Natural killer cell treated with Interleukin-12 subunit alpha and Interleukin-12 subunit beta and Interleukin-15 and Interleukin-18, amount 100 ng/mL, for 72 hours (primary cell): ENCODE measurements at regions not wholly inside any gene's neighbourhood (a gene's known extent, or its start where the extent isn't known, plus 50 kb on each side); places are given as distances from the start of the nearest gene placed in this dataset.
A peak's percentile ranks its signal among the peaks of the same experiment; 100 is the strongest.
"Not testable (repeated sequence)": the region's sequence is repeated elsewhere in the genome, so short reads cannot be mapped to it uniquely, and the experiment has no call there.

Experiments
- ATAC-seq, 2 donors: fragments of 150-1000 bp; cut with Tn5 transposase in 1 of 2; sonication (Bioruptor Pico), chemical (Tn5 transposase) in 1 of 2; 2 replicates each; pipeline ENCODE4 v1.10.0; 2021
- DNase-seq: peaks from one replicate; pipeline ENCODE4 v3.0.0; 2022; ENCODE audit warnings: low spot score
- H3K27ac Mint-ChIP-seq, 2 donors: 1 replicate in 1 of 2; 2 replicates in 1 of 2; pipeline ENCODE4 v1.8.0; 2022; ENCODE audit warnings: mixed read lengths in 2 of 2, mild to moderate bottlenecking in 1 of 2, moderate library complexity in 1 of 2
- H3K27me3 Mint-ChIP-seq, 2 donors: 1 replicate in 1 of 2; 2 replicates in 1 of 2; pipeline ENCODE4 v1.8.0; 2022; ENCODE audit warnings: mixed read lengths in 2 of 2
- H3K36me3 Mint-ChIP-seq: one replicate; pipeline ENCODE4 v1.8.0; 2022; ENCODE audit warnings: mixed read lengths
- H3K4me1 Mint-ChIP-seq, 2 donors: 1 replicate in 1 of 2; 2 replicates in 1 of 2; pipeline ENCODE4 v1.8.0; 2022; ENCODE audit warnings: low read depth in 2 of 2, mixed read lengths in 2 of 2, mild to moderate bottlenecking in 1 of 2
- H3K4me3 Mint-ChIP-seq: one replicate; pipeline ENCODE4 v1.8.0; 2022; ENCODE audit warnings: mixed read lengths
- H3K9me3 Mint-ChIP-seq: 2 replicates; pipeline ENCODE4 v1.8.0; 2022; ENCODE audit warnings: mixed read lengths

DNA sequence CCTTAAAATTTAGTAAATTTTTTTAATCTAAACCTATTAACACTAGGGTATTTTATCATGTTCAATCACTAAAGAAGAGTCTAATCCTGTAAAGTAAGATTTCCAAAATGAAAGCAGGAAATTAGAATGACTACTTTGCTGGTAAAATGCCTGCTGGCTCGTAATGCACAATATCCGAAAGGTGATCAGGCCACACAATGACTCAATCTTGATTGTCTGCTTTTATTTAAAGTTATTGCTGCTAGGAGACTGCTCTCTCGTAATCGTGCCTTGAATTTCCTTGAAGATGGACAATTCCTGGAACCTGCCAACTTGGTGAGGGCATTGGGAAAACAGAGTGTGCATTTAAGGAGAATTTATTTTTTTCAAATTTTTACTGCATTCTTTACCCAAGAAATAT lies 1786.5 kb upstream of the RAG2 start:
- Mint-ChIP-seq H3K4me1 (no peaks in the 10 kb centered on the region), H3K27ac (no peak overlapping the region), H3K27me3 (no peaks in the 10 kb centered on the region), H3K4me3 (no peak overlapping the region), H3K36me3 (no peaks in the 10 kb centered on the region), H3K9me3 (no peaks in the 10 kb centered on the region)
- ATAC-seq (no peak), DNase-seq (no peak)

DNA sequence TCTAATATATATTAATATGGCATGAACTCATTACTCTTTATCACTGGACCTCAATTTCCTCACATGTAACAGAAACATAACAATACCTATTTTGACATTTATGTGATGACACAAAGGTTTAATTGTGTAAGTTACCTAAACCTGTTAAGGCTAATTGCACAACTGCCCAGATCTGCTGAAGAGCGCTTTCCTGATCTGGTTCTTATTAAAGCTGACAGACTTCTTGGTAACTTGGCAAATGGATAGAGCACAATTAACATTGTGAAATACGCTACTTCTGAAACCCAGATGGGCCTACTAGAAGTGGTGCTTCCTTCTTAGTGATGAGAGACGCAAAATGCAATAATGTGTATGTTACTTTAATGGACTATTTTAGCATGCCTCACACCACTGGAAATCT lies 1767.2 kb upstream of the RAG2 start:
- Mint-ChIP-seq H3K36me3 (no peaks in the 10 kb centered on the region), H3K27me3 (no peaks in the 10 kb centered on the region), H3K27ac (no peak overlapping the region), H3K4me1 (no peaks in the 10 kb centered on the region), H3K9me3 (no peaks in the 10 kb centered on the region), H3K4me3 (no peak overlapping the region)
- DNase-seq (no peak), ATAC-seq (no peak)

DNA sequence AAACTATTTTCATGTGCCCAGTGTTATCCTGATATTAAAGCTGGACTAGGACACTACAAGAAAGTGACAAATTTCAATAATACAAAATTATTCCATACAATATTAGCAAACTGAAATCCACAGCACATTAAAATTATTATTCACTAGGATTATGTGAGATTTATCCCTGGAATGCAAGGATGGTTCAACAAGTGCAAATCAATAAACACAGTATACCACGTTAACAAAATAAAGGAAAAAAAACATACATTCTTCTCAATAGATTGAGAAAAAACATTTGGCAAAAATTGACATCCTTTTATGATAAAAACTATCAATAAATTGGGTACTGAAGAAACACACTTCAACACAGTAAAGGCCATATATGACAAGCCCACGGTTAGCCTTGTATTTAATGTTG lies 1758.2 kb upstream of the RAG2 start:
- Mint-ChIP-seq H3K4me3 (no peak overlapping the region), H3K27ac (no peak overlapping the region), H3K36me3 (peaks cover 6% of the 10 kb centered on the region), H3K4me1 (no peaks in the 10 kb centered on the region), H3K27me3 (no peaks in the 10 kb centered on the region), H3K9me3 (peaks cover 4% of the 10 kb centered on the region)
- ATAC-seq (no peak), DNase-seq (no peak)

DNA sequence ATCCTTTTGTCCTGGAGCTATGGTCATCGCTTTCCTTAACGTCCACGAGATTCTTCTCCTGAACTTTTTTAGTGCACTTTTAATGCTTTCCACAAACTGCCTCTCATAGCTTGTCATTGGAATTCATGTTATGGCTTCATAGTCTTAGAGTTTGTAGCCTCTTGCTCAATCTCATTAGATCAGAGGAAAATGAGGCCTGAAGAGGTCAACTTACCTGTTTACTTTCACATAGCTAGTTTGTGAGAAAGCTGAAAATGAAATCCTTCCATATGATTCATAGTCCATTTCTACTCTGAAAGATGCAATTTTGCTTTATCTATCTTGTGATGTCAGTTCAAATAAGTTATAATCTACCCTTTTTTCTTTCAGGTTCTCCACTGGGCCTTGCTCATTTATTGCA lies 1747.2 kb upstream of the RAG2 start:
- H3K4me3 Mint-ChIP-seq = no peak overlapping the region
- H3K36me3 Mint-ChIP-seq = no peaks in the 10 kb centered on the region
- peaks cover 0 to 3% of the 10 kb centered on the region in 2 donors for H3K4me1 Mint-ChIP-seq
- H3K9me3 Mint-ChIP-seq = no peaks in the 10 kb centered on the region
- no peaks in the 10 kb centered on the region for H3K27me3 Mint-ChIP-seq
- no peak overlapping the region for H3K27ac Mint-ChIP-seq
- ATAC-seq = no peak
- DNase-seq = no peak

DNA sequence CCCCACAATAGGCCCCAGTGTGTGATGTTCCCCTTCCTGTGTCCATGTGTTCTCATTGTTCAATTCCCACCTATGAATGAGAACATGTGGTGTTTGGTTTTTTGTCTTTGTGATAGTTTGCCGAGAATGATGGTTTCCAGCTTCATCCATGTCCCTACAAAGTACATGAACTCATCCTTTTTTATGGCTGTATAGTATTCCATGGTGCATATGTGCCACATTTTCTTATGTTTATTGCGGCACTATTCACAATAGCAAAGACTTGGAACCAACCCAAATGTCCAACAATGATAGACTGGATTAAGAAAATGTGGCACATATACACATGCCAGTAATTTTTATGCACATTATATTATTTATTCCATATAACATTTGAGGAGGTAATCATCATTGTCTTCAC lies 1743.6 kb upstream of the RAG2 start:
- H3K4me1 Mint-ChIP-seq, DNase-seq, H3K9me3 Mint-ChIP-seq, H3K36me3 Mint-ChIP-seq, H3K27me3 Mint-ChIP-seq, H3K27ac Mint-ChIP-seq, ATAC-seq, H3K4me3 Mint-ChIP-seq: not testable (repeated sequence)

DNA sequence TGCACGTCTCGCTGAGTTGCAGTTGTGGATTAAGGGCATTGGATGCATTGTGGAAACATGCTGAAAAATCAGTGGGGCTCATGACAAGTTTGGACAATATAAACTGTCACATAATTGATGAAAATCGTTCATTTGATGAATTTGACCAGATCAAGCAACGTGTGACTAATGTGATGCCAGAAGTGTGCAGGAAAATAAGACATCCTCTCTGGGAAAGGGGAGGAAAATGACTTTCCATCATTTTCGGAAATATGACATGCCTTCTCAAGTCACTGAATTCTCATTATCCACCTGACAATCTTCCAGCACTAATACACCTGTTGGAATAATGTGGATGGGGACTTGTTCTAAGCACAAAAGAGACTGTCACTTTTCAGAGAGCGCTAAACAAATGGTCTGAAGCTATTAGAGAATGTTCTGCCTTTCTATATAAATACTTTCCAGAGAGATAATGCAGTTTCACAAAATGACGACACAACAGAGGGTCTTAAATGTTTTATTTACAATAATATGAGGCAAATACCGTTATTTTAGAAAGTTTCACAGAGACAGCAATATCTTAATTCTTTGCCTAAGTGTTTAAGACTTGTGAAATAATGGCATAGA lies 1741.9 kb upstream of the RAG2 start:
- Mint-ChIP-seq H3K36me3 (peaks cover 5% of the 10 kb centered on the region), H3K9me3 (peaks cover 4% of the 10 kb centered on the region), H3K27me3 (no peaks in the 10 kb centered on the region), H3K4me1 (peaks cover 0 to 3% of the 10 kb centered on the region in 2 donors), H3K4me3 (no peak overlapping the region), H3K27ac (no peak overlapping the region)
- DNase-seq (no peak), ATAC-seq (no peak)

DNA sequence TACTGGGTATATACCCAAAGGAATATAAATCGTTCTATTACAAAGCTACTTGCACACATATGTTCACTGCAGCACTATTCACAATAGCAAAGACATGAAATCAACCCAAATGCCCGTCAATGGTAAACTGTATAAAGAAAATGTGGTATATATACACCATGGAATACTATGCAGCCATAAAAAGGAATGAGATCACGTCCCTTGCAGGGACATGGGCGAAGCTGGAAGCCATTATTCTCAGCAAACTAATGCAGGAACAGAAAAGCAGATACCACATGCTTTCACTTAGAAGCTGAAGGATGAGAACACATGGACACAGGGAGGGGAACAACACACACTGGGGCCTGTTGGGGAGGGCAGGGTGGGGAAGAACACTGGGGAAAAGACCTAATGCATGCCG lies 1740.0 kb upstream of the RAG2 start:
- not testable (repeated sequence) for H3K36me3 Mint-ChIP-seq, H3K4me1 Mint-ChIP-seq, H3K4me3 Mint-ChIP-seq, DNase-seq, H3K27me3 Mint-ChIP-seq, H3K9me3 Mint-ChIP-seq, H3K27ac Mint-ChIP-seq, ATAC-seq

DNA sequence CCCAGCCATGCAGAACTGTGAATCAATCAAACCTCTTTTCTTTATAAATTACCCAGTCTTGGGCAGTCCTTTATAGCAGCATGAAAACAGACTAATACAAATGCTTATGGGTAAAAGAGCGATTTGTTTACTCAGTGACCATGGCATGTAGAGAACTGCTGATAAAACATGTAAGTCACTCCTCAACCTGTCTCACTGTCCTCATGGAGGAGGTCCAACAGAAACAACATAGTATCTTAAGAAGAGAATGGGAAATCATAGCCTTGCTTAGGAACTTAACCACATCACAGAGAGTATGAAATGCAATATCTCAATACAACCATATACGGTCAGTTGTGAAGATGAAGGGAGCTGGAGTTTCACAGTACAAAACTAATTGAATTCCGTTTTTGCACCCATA lies 1734.0 kb upstream of the RAG2 start:
- Mint-ChIP-seq H3K27ac (no peak overlapping the region), H3K4me3 (no peak overlapping the region), H3K36me3 (peaks cover 5% of the 10 kb centered on the region), H3K4me1 (no peaks in the 10 kb centered on the region), H3K27me3 (no peaks in the 10 kb centered on the region), H3K9me3 (peaks cover 4% of the 10 kb centered on the region)
- ATAC-seq (no peak), DNase-seq (no peak)

DNA sequence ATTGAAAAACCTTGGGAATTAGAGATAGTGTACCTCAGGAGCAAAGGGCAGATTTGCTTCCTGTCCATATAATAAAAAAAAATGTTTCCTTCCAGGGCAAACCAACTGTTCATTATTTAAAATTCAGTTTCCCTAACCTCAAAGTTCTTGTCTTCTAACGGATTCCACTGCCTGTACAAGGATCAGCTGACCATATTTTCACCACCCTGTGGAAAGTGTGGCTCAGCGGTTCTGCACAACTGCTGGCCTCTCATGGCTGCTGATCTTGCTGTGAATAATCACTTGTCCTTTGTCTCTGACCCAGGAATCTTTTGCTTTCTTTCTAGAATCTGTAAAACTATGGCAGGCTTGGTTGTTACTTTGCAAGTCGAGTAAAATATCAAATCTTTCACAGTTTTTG lies 1732.5 kb upstream of the RAG2 start:
- Mint-ChIP-seq H3K4me3 (no peak overlapping the region), H3K4me1 (no peaks in the 10 kb centered on the region), H3K27me3 (no peaks in the 10 kb centered on the region), H3K27ac (no peak overlapping the region), H3K9me3 (no peaks in the 10 kb centered on the region), H3K36me3 (no peaks in the 10 kb centered on the region)
- ATAC-seq = no peak
- DNase-seq = no peak

DNA sequence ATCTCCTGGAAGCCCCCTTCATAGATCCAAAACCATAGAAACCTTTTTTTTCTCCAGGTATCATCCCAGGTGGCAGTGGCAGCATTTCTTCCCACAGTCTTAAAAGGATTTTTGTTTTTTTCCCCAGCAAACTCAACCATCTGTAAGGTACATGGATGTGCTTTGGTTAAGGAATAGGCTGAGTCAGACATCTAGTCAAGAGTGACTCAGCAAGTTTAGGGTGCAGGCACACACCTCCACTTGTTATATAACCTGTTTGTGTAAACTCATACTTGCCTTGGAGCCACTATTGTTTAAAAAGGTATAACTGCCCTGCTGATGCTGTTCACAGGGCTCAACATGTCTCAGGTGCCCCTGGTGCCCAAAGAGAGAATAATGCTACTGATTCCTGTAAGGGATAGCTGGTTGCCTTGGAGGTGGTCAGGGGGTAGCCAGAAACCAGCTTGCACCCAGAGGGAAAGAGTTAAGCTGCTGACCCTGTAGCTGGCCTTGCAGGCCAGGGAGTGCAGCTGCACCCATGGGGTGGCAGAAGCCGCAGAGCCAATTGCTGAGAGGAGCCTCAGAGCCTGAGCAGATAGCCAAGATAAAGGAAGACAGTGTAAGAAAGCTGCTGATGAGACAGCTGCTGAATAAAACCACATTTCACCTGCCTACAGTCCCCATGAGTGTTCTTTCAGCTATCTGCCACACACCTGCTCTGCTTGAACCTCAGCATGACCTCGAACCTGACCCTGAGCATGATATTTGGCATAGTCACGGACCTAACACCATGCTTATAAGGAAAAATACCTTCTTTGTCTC lies 1726.1 kb upstream of the RAG2 start:
- no peak overlapping the region for H3K4me3 Mint-ChIP-seq
- H3K27ac Mint-ChIP-seq = no peak overlapping the region
- H3K4me1 Mint-ChIP-seq = no peaks in the 10 kb centered on the region
- H3K9me3 Mint-ChIP-seq = peaks cover 9% of the 10 kb centered on the region
- ATAC-seq = peak in 1 of 2 donors; percentile 20
- no peaks in the 10 kb centered on the region for H3K36me3 Mint-ChIP-seq
- no peak for DNase-seq
- no peaks in the 10 kb centered on the region for H3K27me3 Mint-ChIP-seq

DNA sequence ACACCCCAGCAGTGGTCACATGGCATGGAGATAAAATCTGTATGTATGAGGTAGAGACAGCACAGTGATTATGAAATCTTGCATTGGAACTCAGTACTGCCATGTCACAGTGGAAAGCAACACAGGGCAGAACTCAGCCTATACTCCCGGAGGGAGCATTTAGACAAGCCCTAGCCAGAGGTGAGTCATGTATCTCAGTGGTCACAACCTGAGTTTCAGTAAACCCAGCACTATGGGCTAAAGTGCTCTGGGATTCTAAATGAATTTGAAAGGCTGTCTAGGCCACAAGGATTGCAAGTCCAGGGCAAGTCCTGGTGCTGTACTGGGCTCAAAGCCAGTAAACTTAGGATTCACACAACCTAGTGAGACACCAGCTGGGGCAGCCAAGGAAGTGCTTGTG lies 1717.1 kb upstream of the RAG2 start:
- Mint-ChIP-seq H3K27ac (no peak overlapping the region), H3K4me3 (no peak overlapping the region), H3K4me1 (no peaks in the 10 kb centered on the region), H3K36me3 (peaks cover 5% of the 10 kb centered on the region), H3K9me3 (peaks cover 15% of the 10 kb centered on the region), H3K27me3 (no peaks in the 10 kb centered on the region)
- DNase-seq (no peak), ATAC-seq (no peak)

DNA sequence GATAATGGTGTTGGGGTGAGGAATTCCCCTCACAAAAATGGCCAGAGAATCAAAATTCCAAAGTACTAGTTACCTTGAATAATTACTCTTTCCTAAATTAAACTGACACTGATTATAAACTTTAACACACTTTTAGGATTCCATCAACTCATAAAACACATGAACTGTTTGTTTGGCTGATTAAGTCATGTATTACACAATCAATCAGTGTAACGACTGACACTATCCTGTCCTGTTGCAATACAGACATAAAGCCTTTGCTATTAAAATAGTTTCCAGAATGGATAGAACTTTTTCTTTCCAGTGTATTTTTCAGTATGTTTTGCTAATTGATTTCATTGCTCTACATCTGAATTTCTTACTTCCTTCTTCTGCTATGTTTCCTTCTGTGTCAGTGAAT lies 1709.4 kb upstream of the RAG2 start:
- peaks cover 4% of the 10 kb centered on the region for H3K36me3 Mint-ChIP-seq

DNA sequence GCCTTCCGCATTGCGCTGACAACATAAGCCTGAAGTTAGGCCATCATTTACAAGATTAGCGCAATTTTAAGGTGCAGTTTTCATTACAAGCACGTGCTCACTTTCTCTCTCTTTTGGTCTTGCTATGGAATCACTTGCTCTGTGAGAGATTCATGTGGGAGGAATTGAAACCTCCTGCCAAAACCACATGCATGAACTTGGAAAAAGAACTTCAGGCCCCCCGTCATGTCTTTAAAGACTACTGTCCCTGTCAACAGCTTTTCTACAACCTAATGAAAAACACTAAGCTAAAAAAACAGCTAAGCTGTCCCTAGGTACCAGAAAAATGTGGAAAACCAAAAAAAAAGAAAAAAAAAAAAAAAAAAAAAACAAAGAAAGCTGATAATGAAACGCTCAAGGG lies 1707.6 kb upstream of the RAG2 start:
- DNase-seq = no peak
- no peak for ATAC-seq
- Mint-ChIP-seq H3K36me3 (peaks cover 4% of the 10 kb centered on the region), H3K9me3 (peaks cover 4% of the 10 kb centered on the region), H3K4me1 (no peaks in the 10 kb centered on the region), H3K27me3 (no peaks in the 10 kb centered on the region), H3K27ac (no peak overlapping the region), H3K4me3 (no peak overlapping the region)

More for the DNA sequence above, 1709.4 kb upstream of the RAG2 start:
- H3K27me3 Mint-ChIP-seq = no peaks in the 10 kb centered on the region
- ATAC-seq (no peak), DNase-seq (no peak)
- H3K9me3 Mint-ChIP-seq = peaks cover 4% of the 10 kb centered on the region
- H3K27ac Mint-ChIP-seq = no peak overlapping the region
- no peaks in the 10 kb centered on the region for H3K4me1 Mint-ChIP-seq
- H3K4me3 Mint-ChIP-seq = no peak overlapping the region

DNA sequence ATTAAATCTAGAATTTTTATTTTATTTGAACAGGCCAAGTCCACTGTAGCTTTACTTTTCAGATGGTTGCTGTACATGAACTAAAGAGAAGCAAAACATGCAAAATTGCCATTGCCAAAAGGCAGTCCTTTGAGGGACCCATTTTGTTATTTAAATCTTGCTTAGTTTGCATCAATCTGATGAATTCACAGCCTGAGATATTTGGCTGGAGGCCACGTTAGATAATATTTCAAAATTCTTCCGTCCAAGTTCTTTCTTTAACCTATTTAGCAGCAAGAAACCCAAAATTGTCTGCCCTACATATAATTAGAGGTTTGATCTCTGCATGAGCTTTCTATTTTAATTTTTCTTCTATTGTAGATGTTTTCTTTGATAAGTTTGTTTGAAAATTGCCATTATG lies 1706.9 kb upstream of the RAG2 start:
- Mint-ChIP-seq H3K4me3 (no peak overlapping the region), H3K4me1 (no peaks in the 10 kb centered on the region), H3K36me3 (peaks cover 1% of the 10 kb centered on the region), H3K27ac (no peak overlapping the region), H3K27me3 (no peaks in the 10 kb centered on the region), H3K9me3 (no peaks in the 10 kb centered on the region)
- ATAC-seq (no peak), DNase-seq (no peak)

DNA sequence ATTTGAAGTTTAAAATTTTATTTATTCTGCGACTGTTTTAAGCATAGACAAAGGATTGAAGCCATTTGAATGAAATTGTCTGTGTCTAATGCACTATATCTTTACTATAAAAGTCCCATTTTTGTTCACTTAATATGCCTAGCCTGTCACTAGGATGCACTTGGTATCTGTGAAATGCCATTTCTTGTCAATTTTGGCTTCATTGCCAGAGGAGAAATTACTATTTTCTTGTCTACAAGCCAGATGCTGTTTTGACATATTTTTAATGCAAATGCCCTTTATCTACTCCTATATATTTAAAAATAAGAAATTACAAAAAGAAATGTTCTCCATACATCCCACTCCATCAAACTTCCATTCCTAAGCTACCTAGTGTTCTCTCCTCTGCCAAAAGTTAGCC lies 1704.5 kb upstream of the RAG2 start:
- no peak overlapping the region for H3K4me3 Mint-ChIP-seq
- ATAC-seq = no peak
- H3K27me3 Mint-ChIP-seq = no peaks in the 10 kb centered on the region

More for the DNA sequence above, 1704.5 kb upstream of the RAG2 start:
- Mint-ChIP-seq H3K9me3 (peaks cover 1% of the 10 kb centered on the region), H3K27ac (no peak overlapping the region), H3K4me1 (no peaks in the 10 kb centered on the region), H3K36me3 (no peaks in the 10 kb centered on the region)
- DNase-seq = no peak
